Neural crest cell (in vitro differentiated cells): ENCODE measurements at regions not wholly inside any gene's neighbourhood (a gene's known extent, or its start where the extent isn't known, plus 50 kb on each side); places are given as distances from the start of the nearest gene placed in this dataset.

Experiments used
- DNase-seq: peaks from one replicate; pipeline ENCODE4 v3.0.0; 2021; ENCODE audit warnings: low read depth, mixed read lengths, low spot score
- H3K27ac Mint-ChIP-seq: one replicate; pipeline ENCODE4 v1.8.0; 2021; ENCODE audit warnings: mild to moderate bottlenecking, mixed read lengths; ENCODE audit not compliant: unreplicated experiment
- H3K27me3 Mint-ChIP-seq: 2 replicates; pipeline ENCODE4 v1.8.0; 2021; ENCODE audit warnings: low read depth, mild to moderate bottlenecking, mixed read lengths
- H3K36me3 Mint-ChIP-seq: 2 replicates; pipeline ENCODE4 v1.8.0; 2021; ENCODE audit warnings: low read depth, mild to moderate bottlenecking, mixed read lengths
- H3K4me1 Mint-ChIP-seq: 2 replicates; pipeline ENCODE4 v1.8.0; 2021; ENCODE audit warnings: mixed read lengths
- H3K4me3 Mint-ChIP-seq: one replicate; pipeline ENCODE4 v1.8.0; 2021; ENCODE audit warnings: mild to moderate bottlenecking, mixed read lengths
- H3K9me3 Mint-ChIP-seq: 2 replicates; pipeline ENCODE4 v1.8.0; 2021; ENCODE audit warnings: mixed read lengths
- CTCF ChIP-seq: fragments of 200-600 bp; sonication (generic); conservative IDR thresholded peaks from 2 replicates; pipeline ENCODE4 v1.5.0; 2021; ENCODE audit warnings: antibody characterized with exemption, mild to moderate bottlenecking

- no peak overlapping the region for H3K4me3 Mint-ChIP-seq
- H3K27ac Mint-ChIP-seq, result no peak overlapping the region
- peaks cover 26% of the 10 kb centered on the region for H3K4me1 Mint-ChIP-seq
- no peak for DNase-seq
- peaks cover 2% of the 10 kb centered on the region for H3K9me3 Mint-ChIP-seq
- H3K27me3 Mint-ChIP-seq, result no peaks in the 10 kb centered on the region
- no peak for TF ChIP-seq CTCF
- no peaks in the 10 kb centered on the region for H3K36me3 Mint-ChIP-seq
Measured at GRCh38 chr10:21095073-21095472, 198.0 kb upstream of the NEBL start.

GRCh38 chr10:21092683-21093524, 195.8 kb upstream of the NEBL start:
- peaks cover 6% of the 10 kb centered on the region for H3K4me1 Mint-ChIP-seq
- no peaks in the 10 kb centered on the region for H3K36me3 Mint-ChIP-seq
- TF ChIP-seq CTCF, result no peak
- H3K27me3 Mint-ChIP-seq, result no peaks in the 10 kb centered on the region
- no peak overlapping the region for H3K4me3 Mint-ChIP-seq
- no peak for DNase-seq
- no peak overlapping the region for H3K27ac Mint-ChIP-seq
- peaks cover 2% of the 10 kb centered on the region for H3K9me3 Mint-ChIP-seq

- H3K36me3 Mint-ChIP-seq, result peaks cover 4% of the 10 kb centered on the region
- no peaks in the 10 kb centered on the region for H3K4me1 Mint-ChIP-seq
- TF ChIP-seq CTCF, result no peak
- H3K4me3 Mint-ChIP-seq, result no peak overlapping the region
- no peak overlapping the region for H3K27ac Mint-ChIP-seq
- no peak for DNase-seq
- H3K9me3 Mint-ChIP-seq, result peaks cover 2% of the 10 kb centered on the region
- H3K27me3 Mint-ChIP-seq, result no peaks in the 10 kb centered on the region
Measured at GRCh38 chr10:21090609-21091082, 193.5 kb upstream of the NEBL start.

- TF ChIP-seq CTCF, result no peak
- no peaks in the 10 kb centered on the region for H3K4me1 Mint-ChIP-seq
- H3K4me3 Mint-ChIP-seq, result no peak overlapping the region
- H3K27me3 Mint-ChIP-seq, result no peaks in the 10 kb centered on the region
- no peak overlapping the region for H3K27ac Mint-ChIP-seq
- DNase-seq, result no peak
- H3K36me3 Mint-ChIP-seq, result peaks cover 4% of the 10 kb centered on the region
- H3K9me3 Mint-ChIP-seq, result peaks cover 2% of the 10 kb centered on the region
Measured at GRCh38 chr10:21087476-21087875, 190.4 kb upstream of the NEBL start.

GRCh38 chr10:21084700-21085099, 187.6 kb upstream of the NEBL start:
- no peak for TF ChIP-seq CTCF
- H3K4me1 Mint-ChIP-seq, result no peaks in the 10 kb centered on the region
- no peaks in the 10 kb centered on the region for H3K9me3 Mint-ChIP-seq
- H3K4me3 Mint-ChIP-seq, result no peak overlapping the region
- no peak overlapping the region for H3K27ac Mint-ChIP-seq
- no peak for DNase-seq
- no peaks in the 10 kb centered on the region for H3K27me3 Mint-ChIP-seq
- H3K36me3 Mint-ChIP-seq, result peaks cover 4% of the 10 kb centered on the region
